ENCODE measurements at regions not wholly inside any gene's neighbourhood (a gene's known extent, or its start where the extent isn't known, plus 50 kb on each side); places are given as distances from the start of the nearest gene placed in this dataset.

GRCh38 chrX:39946822-39947221 is 150.9 kb downstream of the BCOR start:
- dilution Hi-C loops (cut with HindIII; ENCODE audit: low sequenced_read_pairs, unreplicated experiment) = no loop called here

More at GRCh38 chrX:39946822-39947221, 150.9 kb downstream of the BCOR start:
- intact Hi-C loops (cut with micrococcal nuclease) = no loop called here
- DNase-seq (peak; percentile 81), ATAC-seq (ENCODE audit: low read depth) (peak; percentile 83)
- Histone ChIP-seq H3K4me2 (ENCODE audit: low read depth, low read length) (no peak overlapping the region), H2BK20ac (ENCODE audit: low read depth, low read length) (peak overlapping the region; percentile 79; the same call in 1 of the 2 replicates), H2AK9ac (replicated peaks; ENCODE audit: low read depth, low read length, poor library complexity) (peak overlapping the region; percentile 70), H2AFZ (replicated peaks; ENCODE audit: low read length, poor library complexity) (peak overlapping the region; percentile 13), H3K79me1 (ENCODE audit: low read depth in 1 of 2, low read length in 2 of 2) (no peaks in the 10 kb centered on the region), H4K91ac (ENCODE audit: insufficient read depth, low read depth, low read length) (no peak overlapping the region), H3K27ac (ENCODE audit: insufficient read depth, low read length) (no peak overlapping the region), H3K14ac (replicated peaks; ENCODE audit: low read depth, low read length) (no peak overlapping the region), H4K20me1 (ENCODE audit: insufficient read depth, low read length) (no peaks in the 10 kb centered on the region; the same call in 1 of the 2 replicates), H4K5ac (ENCODE audit: low read depth, low read length) (no peak overlapping the region), H2BK5ac (ENCODE audit: low read depth, low read length, poor library complexity, severe bottlenecking) (no peak overlapping the region), H3K4me3 (ENCODE audit: insufficient read depth, low read depth, low read length) (no peak overlapping the region), H3K4ac (ENCODE audit: low read depth, low read length) (0 out of 2 replicates have a peak overlapping the region, but pooled peaks have one; percentile 56), H3K36me3 (ENCODE audit: control insufficient read depth, insufficient read depth, low read length) (no peaks in the 10 kb centered on the region), H3K9ac (ENCODE audit: low read depth, low read length) (no peak overlapping the region), H2BK15ac (ENCODE audit: low read depth, low read length) (no peak overlapping the region), H3K9me1 (ENCODE audit: insufficient read depth, low read length) (peaks cover 7% of the 10 kb centered on the region; the same call in 1 of the 2 replicates), H3K9me3 (ENCODE audit: control insufficient read depth, insufficient read depth, low read length) (peaks cover 3% of the 10 kb centered on the region; the same call in 1 of the 2 replicates), H3K4me1 (ENCODE audit: control insufficient read depth, insufficient read depth, low read length) (0 out of 2 replicates have a peak, but pooled peaks cover 2% of the 10 kb centered on the region), H3K23ac (ENCODE audit: low read depth, low read length) (no peak overlapping the region), H3K27me3 (ENCODE audit: control insufficient read depth, insufficient read depth, low read length) (peaks cover 17% of the 10 kb centered on the region; the same call in 1 of the 2 replicates), H2BK120ac (ENCODE audit: low read depth, low read length) (0 out of 2 replicates have a peak overlapping the region, but pooled peaks have one; percentile 27), H3K56ac (ENCODE audit: extremely low read depth, insufficient read depth, low read length) (no peak overlapping the region), H2AK5ac (ENCODE audit: low read depth, low read length) (peak overlapping the region; percentile 9; the same call in 1 of the 2 replicates), H4K8ac (ENCODE audit: low read depth in 2 of 2, low read length in 2 of 2) (no peak overlapping the region), H3K18ac (ENCODE audit: low read depth, low read length) (no peak overlapping the region)
- ChIA-PET CTCF (no interaction called here), POLR2A (ENCODE audit: unreplicated experiment) (no interaction called here)
- no CpG with 5 or more reads among the region's 4 CpGs for WGBS, 2 experiments (ENCODE audit: extremely low coverage in 2 of 2, insufficient read length in 1 of 2)
- no peak for TF ChIP-seq ELK1 (IDR thresholded peaks at IDR 0.05; ENCODE audit: borderline replicate concordance, low read depth, low read length)
- TF ChIP-seq FOS (IDR thresholded peaks at IDR 0.05; ENCODE audit: low read depth, low read length) = 0 out of 2 replicates have a peak, but pooled peaks have one; percentile 27
- TF ChIP-seq RCOR1 (IDR thresholded peaks at IDR 0.05; ENCODE audit: insufficient replicate concordance, low read length) = peak; percentile 20
- TF ChIP-seq BHLHE40 (IDR thresholded peaks at IDR 0.05; ENCODE audit: low read depth, low read length) = peak; percentile 47; the same call in 1 of the 2 replicates
- no peak for TF ChIP-seq MAFK (IDR thresholded peaks at IDR 0.05; ENCODE audit: low read depth, low read length)
- in situ Hi-C loops (cut with MboI; ENCODE audit: low sequenced_read_pairs) = no loop called here
- BruUV-seq (replicated peaks) = no TSS peak

Measured in IMR-90 (cell line).